Right lung (tissue), 2 donors: ENCODE measurements at regions not wholly inside any gene's neighbourhood (a gene's known extent, or its start where the extent isn't known, plus 50 kb on each side); places are given as distances from the start of the nearest gene placed in this dataset.
"Not testable (repeated sequence)": the region's sequence is repeated elsewhere in the genome, so short reads cannot be mapped to it uniquely, and the experiment has no call there.

Experiments
- DNase-seq, 2 donors: peaks; one replicate each; pipeline ENCODE4 v3.0.0-alpha.2; 2013

GRCh38 chr22:23500508-23501260 lies 79.4 kb downstream of the IGLL1 start:
- no peak for DNase-seq

GRCh38 chr22:23499845-23500500 lies 80.1 kb downstream of the IGLL1 start:
- DNase-seq, result no peak

GRCh38 chr22:23498811-23499798 lies 81.0 kb downstream of the IGLL1 start:
- DNase-seq, result no peak

- not testable (repeated sequence) for DNase-seq
Observed at GRCh38 chr22:23497889-23498288, 82.2 kb downstream of the IGLL1 start.

- no peak for DNase-seq
Observed at GRCh38 chr22:23497016-23497885, 82.8 kb downstream of the IGLL1 start.

- DNase-seq, result no peak
Observed at GRCh38 chr22:23496445-23496833, 83.7 kb downstream of the IGLL1 start.

- DNase-seq, result no peak
Observed at GRCh38 chr22:23495614-23496444, 84.3 kb downstream of the IGLL1 start.

- DNase-seq, result no peak
Observed at GRCh38 chr22:23494930-23495266, 85.2 kb downstream of the IGLL1 start.

GRCh38 chr22:23485490-23485889 lies 94.6 kb downstream of the IGLL1 start:
- no peak for DNase-seq

GRCh38 chr22:23484651-23485050 lies 95.4 kb downstream of the IGLL1 start:
- DNase-seq, result no peak

- no peak for DNase-seq
Observed at GRCh38 chr22:23481369-23481768, 98.7 kb downstream of the IGLL1 start.

- no peak for DNase-seq
Observed at GRCh38 chr22:23478175-23478574, 101.9 kb downstream of the IGLL1 start.

GRCh38 chr22:23474531-23474930 lies 105.6 kb downstream of the IGLL1 start:
- not testable (repeated sequence) for DNase-seq

- no peak for DNase-seq
Observed at GRCh38 chr22:23473901-23474300, 106.2 kb downstream of the IGLL1 start.

GRCh38 chr22:23472376-23472775 lies 107.7 kb downstream of the IGLL1 start:
- DNase-seq, result not testable (repeated sequence)

- DNase-seq, result no peak
Observed at GRCh38 chr22:23471698-23472097, 108.4 kb downstream of the IGLL1 start.

- no peak for DNase-seq
Observed at GRCh38 chr22:23470811-23471389, 109.2 kb downstream of the IGLL1 start.

GRCh38 chr22:23467721-23468294 lies 112.3 kb downstream of the IGLL1 start:
- DNase-seq, result no peak

- DNase-seq, result no peak
Observed at GRCh38 chr22:23466351-23466750, 113.7 kb downstream of the IGLL1 start.

- DNase-seq, result not testable (repeated sequence)
Observed at GRCh38 chr22:23464796-23465195, 115.3 kb downstream of the IGLL1 start.
